Occipital lobe (tissue), 1 donor: ENCODE measurements at regions not wholly inside any gene's neighbourhood (a gene's known extent, or its start where the extent isn't known, plus 50 kb on each side); places are given as distances from the start of the nearest gene placed in this dataset.

Source experiments
- DNase-seq: peaks from one replicate; lab custom pipeline; 2025; lab: John Stamatoyannopoulos, UW

- no peak for DNase-seq
Observed at GRCh38 chr13:40330950-40331349, 335.5 kb downstream of the FOXO1 start.

GRCh38 chr13:40331802-40332201 is 334.6 kb downstream of the FOXO1 start:
- DNase-seq: no peak

GRCh38 chr13:40333226-40333625 is 333.2 kb downstream of the FOXO1 start:
- DNase-seq: no peak

- no peak for DNase-seq
Observed at GRCh38 chr13:40334031-40334430, 332.4 kb downstream of the FOXO1 start.

GRCh38 chr13:40334616-40335015 is 331.8 kb downstream of the FOXO1 start:
- DNase-seq: no peak

- no peak for DNase-seq
Observed at GRCh38 chr13:40336228-40337221, 329.9 kb downstream of the FOXO1 start.

GRCh38 chr13:40337651-40338050 is 328.8 kb downstream of the FOXO1 start:
- no peak for DNase-seq

- DNase-seq: no peak
Observed at GRCh38 chr13:40338217-40338616, 328.2 kb downstream of the FOXO1 start.

GRCh38 chr13:40340368-40341095 is 325.9 kb downstream of the FOXO1 start:
- no peak for DNase-seq

- no peak for DNase-seq
Observed at GRCh38 chr13:40341096-40341471, 325.4 kb downstream of the FOXO1 start.

- DNase-seq: no peak
Observed at GRCh38 chr13:40341501-40341900, 324.9 kb downstream of the FOXO1 start.

- DNase-seq: no peak
Observed at GRCh38 chr13:40342461-40342860, 324.0 kb downstream of the FOXO1 start.

- DNase-seq: no peak
Observed at GRCh38 chr13:40342901-40343300, 323.5 kb downstream of the FOXO1 start.

GRCh38 chr13:40343550-40344269 is 322.7 kb downstream of the FOXO1 start:
- no peak for DNase-seq

GRCh38 chr13:40344270-40345148 is 321.9 kb downstream of the FOXO1 start:
- DNase-seq: no peak

- no peak for DNase-seq
Observed at GRCh38 chr13:40345149-40345514, 321.3 kb downstream of the FOXO1 start.

- no peak for DNase-seq
Observed at GRCh38 chr13:40345654-40346372, 320.6 kb downstream of the FOXO1 start.

GRCh38 chr13:40346592-40346991 is 319.8 kb downstream of the FOXO1 start:
- no peak for DNase-seq

GRCh38 chr13:40348096-40348679 is 318.3 kb downstream of the FOXO1 start:
- DNase-seq: no peak
